ENCODE measurements at regions not wholly inside any gene's neighbourhood (a gene's known extent, or its start where the extent isn't known, plus 50 kb on each side); places are given as distances from the start of the nearest gene placed in this dataset.

- DNase-seq (ENCODE audit: low spot score), result no peak
These were observed 128.1 kb upstream of the JUN start for GRCh38 chr1:58911841-58912499.

- no peak for DNase-seq (ENCODE audit: low spot score)
These were observed 131.1 kb upstream of the JUN start for GRCh38 chr1:58914925-58915324.

DNA sequence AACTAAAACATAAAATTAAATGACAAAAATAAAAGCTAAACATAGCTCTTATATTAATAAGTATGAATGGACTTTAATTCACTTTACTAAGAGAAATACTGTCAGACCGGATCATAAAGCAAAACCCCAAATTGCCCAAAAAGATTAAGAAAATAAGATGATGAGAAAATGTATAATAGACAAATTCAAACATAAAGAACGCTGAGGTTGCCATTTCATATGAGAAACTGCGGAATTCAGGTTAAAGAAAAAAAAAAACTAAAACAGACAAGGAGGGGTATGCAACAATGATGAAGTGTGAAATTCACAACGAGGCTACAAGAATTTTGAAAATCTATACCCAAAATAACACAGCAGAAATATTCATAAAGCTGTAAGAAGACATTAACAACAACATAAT lies 133.6 kb upstream of the JUN start:
- no peak for DNase-seq (ENCODE audit: low spot score)

- DNase-seq (ENCODE audit: low spot score), result no peak
These were observed 135.5 kb upstream of the JUN start for GRCh38 chr1:58919226-58919958.

DNA sequence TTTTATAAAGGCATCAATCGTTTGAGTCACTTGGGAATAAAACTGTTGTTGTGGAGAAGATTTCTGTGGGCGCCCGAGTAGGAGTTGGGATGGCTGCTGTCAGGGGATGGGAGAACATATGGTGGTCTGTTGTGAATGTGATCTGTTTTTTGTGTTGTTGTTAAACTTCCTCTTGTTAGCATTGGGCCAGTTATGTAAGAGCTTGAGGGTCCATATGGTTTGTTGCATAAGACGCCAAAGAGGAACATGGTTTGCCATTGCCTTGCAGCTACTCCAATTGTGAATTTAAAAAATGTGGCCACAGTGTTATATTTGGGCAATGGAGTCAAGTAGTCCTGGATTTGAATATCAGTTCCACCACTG lies 136.1 kb upstream of the JUN start:
- DNase-seq (ENCODE audit: low spot score), result no peak

DNA sequence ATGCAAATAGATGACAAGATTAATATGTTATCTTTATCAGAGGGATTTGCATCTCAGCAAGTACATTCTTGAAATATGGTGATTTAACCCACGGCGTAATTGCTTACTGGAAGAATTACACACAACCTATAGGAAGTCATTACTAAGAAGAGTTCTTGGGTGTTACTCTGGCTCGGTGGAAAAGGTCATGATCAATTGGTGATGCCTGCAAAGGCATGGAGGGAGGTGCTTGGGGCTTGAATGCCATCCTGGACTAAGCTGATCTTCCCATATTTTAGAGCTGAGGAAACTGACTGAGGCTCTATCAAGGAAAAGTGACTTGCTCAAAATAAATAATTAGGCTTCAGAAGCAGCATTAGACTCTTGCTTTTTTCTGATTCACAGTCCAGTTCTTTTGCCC lies 137.5 kb upstream of the JUN start:
- DNase-seq (ENCODE audit: low spot score), result no peak

DNA sequence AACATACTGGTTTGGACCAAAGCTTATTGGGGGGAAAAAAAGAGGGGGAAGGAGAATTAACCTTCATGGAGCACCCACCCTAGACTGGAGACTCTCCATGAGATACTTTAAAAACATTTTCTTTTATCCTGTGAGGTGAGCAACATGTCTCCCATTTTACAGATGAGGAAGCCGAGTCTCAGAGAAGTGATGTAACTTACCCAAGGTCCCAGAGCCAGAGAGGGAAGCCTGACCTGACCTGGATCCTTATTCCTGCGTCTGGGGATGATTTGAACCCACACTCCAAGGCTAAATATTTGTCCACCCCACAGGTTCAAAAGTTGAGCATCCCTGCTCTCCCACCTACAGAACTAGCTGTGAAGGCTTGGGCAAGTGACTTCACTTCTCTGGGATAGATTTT lies 137.9 kb upstream of the JUN start:
- no peak for DNase-seq (ENCODE audit: low spot score)

DNA sequence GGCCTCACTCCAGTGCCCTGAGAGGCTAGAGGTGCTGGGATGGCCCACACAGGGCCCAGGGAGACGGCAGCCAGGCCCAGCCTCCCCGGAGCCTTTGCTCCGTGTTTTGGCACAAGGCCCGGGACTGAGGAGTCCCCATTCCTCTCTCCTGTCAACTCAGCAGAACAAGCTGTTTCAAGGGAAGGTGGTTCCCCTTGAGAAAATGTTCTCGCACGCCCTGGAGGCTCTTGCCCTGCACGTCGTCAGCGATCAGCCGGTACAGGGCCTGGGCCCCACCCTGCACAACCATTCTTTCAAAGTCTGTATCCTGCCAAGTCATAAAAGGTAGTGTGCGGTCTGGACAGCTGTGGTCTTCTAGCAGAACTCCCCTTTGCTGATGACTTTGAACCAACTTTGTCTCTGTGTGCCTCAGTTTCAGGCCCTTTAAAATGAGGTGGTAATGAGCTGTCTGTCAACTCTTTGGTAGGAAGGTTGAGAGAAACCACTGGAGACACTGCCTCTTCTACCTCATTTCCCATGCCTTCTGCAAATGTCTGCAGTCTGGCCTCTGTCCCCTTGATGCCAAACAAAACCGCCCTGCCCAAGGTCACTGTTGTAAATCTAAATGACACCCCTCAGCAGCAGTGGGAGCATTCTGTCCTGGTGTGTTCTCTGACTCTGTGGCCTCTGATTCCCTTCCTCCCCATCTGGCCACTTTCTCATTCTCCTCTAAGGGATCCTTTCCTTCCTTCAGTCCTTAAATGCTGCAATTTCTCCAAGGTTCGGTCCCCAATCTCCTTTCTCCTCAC lies 138.6 kb upstream of the JUN start:
- DNase-seq (ENCODE audit: low spot score), result no peak

- DNase-seq (ENCODE audit: low spot score), result no peak
These were observed 139.2 kb upstream of the JUN start for GRCh38 chr1:58923090-58923470.

- DNase-seq (ENCODE audit: low spot score), result no peak
These were observed 140.2 kb upstream of the JUN start for GRCh38 chr1:58924016-58924565.

- DNase-seq (ENCODE audit: low spot score), result no peak
These were observed 141.0 kb upstream of the JUN start for GRCh38 chr1:58924821-58925220.

DNA sequence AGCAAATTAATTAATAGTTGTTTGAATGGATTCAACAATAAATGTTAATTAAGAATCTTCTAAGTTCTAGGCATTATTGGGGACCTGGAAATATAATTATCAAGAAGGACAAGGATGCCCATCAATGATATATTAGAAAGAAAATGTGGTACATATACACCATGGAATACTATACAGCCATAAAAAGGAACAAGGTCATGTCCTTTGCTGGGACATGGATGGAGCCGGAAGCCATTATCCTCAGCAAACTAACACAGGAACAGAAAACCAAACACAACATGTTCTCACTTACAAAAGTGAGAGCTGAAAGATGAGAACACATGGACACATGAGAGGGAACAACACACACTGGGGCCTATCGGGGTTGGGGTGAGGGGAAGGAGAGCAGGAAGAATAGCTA lies 141.4 kb upstream of the JUN start:
- DNase-seq (ENCODE audit: low spot score), result no peak

- no peak for DNase-seq (ENCODE audit: low spot score)
These were observed 142.3 kb upstream of the JUN start for GRCh38 chr1:58926152-58926551.

DNA sequence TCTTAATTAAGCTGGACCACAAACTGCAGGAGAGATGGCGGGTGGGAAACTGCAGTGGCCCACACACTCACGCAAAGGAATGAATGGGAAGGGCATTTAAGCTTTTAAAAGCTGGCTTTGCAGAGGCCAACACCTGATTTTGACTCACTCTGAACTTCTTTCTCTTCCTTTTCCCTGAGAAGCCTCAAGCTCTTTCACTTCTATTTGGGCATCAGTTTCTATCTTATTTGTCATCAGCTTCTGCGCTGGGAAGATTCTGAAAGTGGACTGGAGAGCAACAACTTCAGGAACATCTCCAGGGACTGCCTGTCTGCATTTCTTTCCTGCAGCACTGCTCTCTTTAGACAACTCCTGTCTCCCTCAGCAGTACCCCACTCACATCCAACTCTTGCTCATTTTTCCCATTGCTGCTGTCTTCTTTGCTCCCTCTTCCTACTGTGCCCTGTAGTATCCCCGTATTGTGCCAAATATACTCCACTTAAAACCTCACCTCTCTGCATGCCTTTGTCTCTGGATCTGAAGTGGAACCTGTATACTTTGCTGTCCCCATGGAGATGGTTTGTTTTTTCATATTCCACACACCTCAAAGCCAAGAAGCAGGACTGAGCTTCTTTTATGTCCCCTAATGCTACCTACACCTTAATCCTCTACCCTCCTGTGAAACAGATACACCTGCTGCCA lies 143.3 kb upstream of the JUN start:
- no peak for DNase-seq (ENCODE audit: low spot score)

GRCh38 chr1:58927722-58928085 lies 143.9 kb upstream of the JUN start:
- no peak for DNase-seq (ENCODE audit: low spot score)

- no peak for DNase-seq (ENCODE audit: low spot score)
These were observed 144.7 kb upstream of the JUN start for GRCh38 chr1:58928514-58928913.

GRCh38 chr1:58929671-58930325 lies 146.0 kb upstream of the JUN start:
- no peak for DNase-seq (ENCODE audit: low spot score)

GRCh38 chr1:58931024-58931423 lies 147.2 kb upstream of the JUN start:
- no peak for DNase-seq (ENCODE audit: low spot score)

GRCh38 chr1:58931756-58932155 lies 147.9 kb upstream of the JUN start:
- no peak for DNase-seq (ENCODE audit: low spot score)

- no peak for DNase-seq (ENCODE audit: low spot score)
These were observed 149.2 kb upstream of the JUN start for GRCh38 chr1:58932859-58933598.

GRCh38 chr1:58933599-58933926 lies 149.7 kb upstream of the JUN start:
- DNase-seq (ENCODE audit: low spot score), result no peak
